HG03025 (cell line): ENCODE measurements at regions not wholly inside any gene's neighbourhood (a gene's known extent, or its start where the extent isn't known, plus 50 kb on each side); places are given as distances from the start of the nearest gene placed in this dataset.

Experiments
- ATAC-seq: cut with Tn5 transposase; IDR thresholded peaks from one replicate; pipeline ENCODE4 v1.9.1; 2021; ENCODE audit warnings: mild to moderate bottlenecking, moderate library complexity; ENCODE audit not compliant: unreplicated experiment, low FRiP score

DNA sequence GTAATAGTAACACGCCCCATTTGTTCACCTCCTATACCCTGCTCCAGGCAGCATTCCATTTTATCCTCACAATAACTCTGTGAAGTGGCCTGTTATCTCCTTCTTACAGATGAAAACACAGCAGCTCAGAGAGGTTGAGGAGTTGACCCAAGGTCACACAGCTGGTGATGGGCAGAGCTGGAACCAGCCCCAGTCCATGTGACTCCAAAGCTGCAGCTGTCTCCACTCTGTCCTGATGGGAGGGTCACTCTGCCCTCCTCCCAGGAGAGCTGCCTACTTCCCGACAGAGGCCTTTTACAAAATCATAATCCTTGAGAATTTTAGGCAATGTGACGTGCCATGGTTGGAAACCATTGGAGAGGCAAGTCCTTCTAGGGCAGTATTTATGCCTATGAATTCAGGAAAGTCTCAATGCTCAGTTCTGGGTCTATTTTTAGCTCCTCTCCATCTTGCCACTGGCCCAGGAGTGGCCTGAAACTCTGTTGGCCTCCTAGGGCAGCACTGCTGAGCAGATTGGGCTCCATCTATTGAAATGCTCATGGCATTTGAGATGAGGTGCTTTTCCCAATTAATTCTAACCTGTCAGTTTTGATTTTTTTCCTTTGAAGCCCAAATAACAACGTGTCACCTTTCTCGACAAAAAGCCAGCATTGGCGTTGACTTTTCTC is 50.1 kb upstream of the KCNK12 start:
- ATAC-seq = no peak
